WTC11 (cell line): ENCODE measurements at regions not wholly inside any gene's neighbourhood (a gene's known extent, or its start where the extent isn't known, plus 50 kb on each side); places are given as distances from the start of the nearest gene placed in this dataset.

Experiments used
- CBFB ChIP-seq: sonication (generic); formaldehyde crosslinking; IDR thresholded peaks from 2 replicates; pipeline ENCODE4 v1.8.1; 2022; ENCODE audit warnings: mild to moderate bottlenecking, low read depth, missing genetic modification reagents
- TF ChIP-seq, protein P1 (sequence below): sonication (generic); formaldehyde crosslinking; IDR thresholded peaks from 2 replicates; pipeline ENCODE4 v1.8.1; 2022; ENCODE audit warnings: mild to moderate bottlenecking, moderate library complexity, missing genetic modification reagents
- TF ChIP-seq, protein P2 (sequence below): sonication (generic); formaldehyde crosslinking; IDR thresholded peaks from 2 replicates; pipeline ENCODE4 v1.8.1; 2022; ENCODE audit warnings: low read depth, mild to moderate bottlenecking, moderate library complexity, missing genetic modification reagents, borderline replicate concordance
- TF ChIP-seq, protein P3 (sequence below): fragments of 200-600 bp; IDR thresholded peaks from 2 replicates; pipeline ENCODE4 v1.8.0; 2022; ENCODE audit warnings: antibody characterized with exemption
- TF ChIP-seq, protein P4 (sequence below): sonication (generic); formaldehyde crosslinking; conservative IDR thresholded peaks from 2 replicates; pipeline ENCODE4 v1.8.1; 2023; ENCODE audit warnings: mild to moderate bottlenecking, low read depth, missing genetic modification reagents, moderate library complexity
- TF ChIP-seq, protein P5 (sequence below): sonication (generic); formaldehyde crosslinking; IDR thresholded peaks from 2 replicates; pipeline ENCODE4 v1.8.1; 2022; ENCODE audit warnings: low read depth, missing genetic modification reagents, borderline replicate concordance
- TF ChIP-seq, protein P6 (sequence below): sonication (generic); formaldehyde crosslinking; IDR thresholded peaks from 2 replicates; pipeline ENCODE4 v1.8.0; 2022; ENCODE audit warnings: mild to moderate bottlenecking, missing genetic modification reagents

DNA sequence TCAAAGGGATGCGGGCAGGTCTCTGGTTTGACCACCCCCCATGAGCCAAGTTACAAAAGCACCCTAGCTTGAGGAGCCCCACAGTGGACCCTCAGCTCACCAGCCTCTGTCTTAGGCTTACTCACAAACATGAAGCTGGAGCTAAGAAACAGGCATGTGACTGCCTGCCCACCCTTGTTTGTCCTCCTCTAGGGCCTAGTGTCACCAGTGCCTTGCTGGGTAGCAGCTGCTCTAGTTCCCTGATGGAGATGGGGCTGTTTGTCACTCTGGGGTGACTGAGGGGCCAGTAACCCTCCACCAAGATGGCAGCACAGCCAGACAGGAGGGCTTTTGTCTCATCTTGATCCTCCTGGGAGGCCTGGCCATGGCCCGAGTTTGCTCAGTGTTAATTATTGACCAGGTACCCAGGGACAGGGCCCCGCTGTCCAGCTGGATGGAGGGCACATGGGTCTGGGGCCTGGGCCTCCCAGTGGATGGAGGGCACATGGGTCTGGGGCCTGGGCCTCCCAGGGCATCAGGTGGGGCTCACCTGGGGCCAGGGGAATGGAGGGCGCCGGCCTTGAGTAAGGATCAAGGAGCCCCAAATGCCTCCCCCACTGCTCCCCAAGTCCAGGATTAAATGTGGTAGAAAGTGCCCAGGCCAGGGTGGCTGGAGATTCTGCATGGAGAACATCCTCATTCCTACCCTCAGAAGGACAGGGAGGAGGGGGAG, 185.9 kb upstream of the HAAO start:
- TF ChIP-seq, protein P1, sequence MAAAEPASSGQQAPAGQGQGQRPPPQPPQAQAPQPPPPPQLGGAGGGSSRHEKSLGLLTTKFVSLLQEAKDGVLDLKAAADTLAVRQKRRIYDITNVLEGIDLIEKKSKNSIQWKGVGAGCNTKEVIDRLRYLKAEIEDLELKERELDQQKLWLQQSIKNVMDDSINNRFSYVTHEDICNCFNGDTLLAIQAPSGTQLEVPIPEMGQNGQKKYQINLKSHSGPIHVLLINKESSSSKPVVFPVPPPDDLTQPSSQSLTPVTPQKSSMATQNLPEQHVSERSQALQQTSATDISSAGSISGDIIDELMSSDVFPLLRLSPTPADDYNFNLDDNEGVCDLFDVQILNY (CRISPR knock-in tag) = no peak
- TF ChIP-seq, protein P2, sequence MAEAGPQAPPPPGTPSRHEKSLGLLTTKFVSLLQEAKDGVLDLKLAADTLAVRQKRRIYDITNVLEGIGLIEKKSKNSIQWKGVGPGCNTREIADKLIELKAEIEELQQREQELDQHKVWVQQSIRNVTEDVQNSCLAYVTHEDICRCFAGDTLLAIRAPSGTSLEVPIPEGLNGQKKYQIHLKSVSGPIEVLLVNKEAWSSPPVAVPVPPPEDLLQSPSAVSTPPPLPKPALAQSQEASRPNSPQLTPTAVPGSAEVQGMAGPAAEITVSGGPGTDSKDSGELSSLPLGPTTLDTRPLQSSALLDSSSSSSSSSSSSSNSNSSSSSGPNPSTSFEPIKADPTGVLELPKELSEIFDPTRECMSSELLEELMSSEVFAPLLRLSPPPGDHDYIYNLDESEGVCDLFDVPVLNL (CRISPR knock-in tag) = no peak
- TF ChIP-seq, protein P3, sequence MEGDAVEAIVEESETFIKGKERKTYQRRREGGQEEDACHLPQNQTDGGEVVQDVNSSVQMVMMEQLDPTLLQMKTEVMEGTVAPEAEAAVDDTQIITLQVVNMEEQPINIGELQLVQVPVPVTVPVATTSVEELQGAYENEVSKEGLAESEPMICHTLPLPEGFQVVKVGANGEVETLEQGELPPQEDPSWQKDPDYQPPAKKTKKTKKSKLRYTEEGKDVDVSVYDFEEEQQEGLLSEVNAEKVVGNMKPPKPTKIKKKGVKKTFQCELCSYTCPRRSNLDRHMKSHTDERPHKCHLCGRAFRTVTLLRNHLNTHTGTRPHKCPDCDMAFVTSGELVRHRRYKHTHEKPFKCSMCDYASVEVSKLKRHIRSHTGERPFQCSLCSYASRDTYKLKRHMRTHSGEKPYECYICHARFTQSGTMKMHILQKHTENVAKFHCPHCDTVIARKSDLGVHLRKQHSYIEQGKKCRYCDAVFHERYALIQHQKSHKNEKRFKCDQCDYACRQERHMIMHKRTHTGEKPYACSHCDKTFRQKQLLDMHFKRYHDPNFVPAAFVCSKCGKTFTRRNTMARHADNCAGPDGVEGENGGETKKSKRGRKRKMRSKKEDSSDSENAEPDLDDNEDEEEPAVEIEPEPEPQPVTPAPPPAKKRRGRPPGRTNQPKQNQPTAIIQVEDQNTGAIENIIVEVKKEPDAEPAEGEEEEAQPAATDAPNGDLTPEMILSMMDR = no peak
- TF ChIP-seq, protein P4, sequence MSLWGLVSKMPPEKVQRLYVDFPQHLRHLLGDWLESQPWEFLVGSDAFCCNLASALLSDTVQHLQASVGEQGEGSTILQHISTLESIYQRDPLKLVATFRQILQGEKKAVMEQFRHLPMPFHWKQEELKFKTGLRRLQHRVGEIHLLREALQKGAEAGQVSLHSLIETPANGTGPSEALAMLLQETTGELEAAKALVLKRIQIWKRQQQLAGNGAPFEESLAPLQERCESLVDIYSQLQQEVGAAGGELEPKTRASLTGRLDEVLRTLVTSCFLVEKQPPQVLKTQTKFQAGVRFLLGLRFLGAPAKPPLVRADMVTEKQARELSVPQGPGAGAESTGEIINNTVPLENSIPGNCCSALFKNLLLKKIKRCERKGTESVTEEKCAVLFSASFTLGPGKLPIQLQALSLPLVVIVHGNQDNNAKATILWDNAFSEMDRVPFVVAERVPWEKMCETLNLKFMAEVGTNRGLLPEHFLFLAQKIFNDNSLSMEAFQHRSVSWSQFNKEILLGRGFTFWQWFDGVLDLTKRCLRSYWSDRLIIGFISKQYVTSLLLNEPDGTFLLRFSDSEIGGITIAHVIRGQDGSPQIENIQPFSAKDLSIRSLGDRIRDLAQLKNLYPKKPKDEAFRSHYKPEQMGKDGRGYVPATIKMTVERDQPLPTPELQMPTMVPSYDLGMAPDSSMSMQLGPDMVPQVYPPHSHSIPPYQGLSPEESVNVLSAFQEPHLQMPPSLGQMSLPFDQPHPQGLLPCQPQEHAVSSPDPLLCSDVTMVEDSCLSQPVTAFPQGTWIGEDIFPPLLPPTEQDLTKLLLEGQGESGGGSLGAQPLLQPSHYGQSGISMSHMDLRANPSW (CRISPR knock-in tag) = no peak
- TF ChIP-seq, protein P5, sequence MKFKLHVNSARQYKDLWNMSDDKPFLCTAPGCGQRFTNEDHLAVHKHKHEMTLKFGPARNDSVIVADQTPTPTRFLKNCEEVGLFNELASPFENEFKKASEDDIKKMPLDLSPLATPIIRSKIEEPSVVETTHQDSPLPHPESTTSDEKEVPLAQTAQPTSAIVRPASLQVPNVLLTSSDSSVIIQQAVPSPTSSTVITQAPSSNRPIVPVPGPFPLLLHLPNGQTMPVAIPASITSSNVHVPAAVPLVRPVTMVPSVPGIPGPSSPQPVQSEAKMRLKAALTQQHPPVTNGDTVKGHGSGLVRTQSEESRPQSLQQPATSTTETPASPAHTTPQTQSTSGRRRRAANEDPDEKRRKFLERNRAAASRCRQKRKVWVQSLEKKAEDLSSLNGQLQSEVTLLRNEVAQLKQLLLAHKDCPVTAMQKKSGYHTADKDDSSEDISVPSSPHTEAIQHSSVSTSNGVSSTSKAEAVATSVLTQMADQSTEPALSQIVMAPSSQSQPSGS (CRISPR knock-in tag) = no peak
- TF ChIP-seq, protein P6, sequence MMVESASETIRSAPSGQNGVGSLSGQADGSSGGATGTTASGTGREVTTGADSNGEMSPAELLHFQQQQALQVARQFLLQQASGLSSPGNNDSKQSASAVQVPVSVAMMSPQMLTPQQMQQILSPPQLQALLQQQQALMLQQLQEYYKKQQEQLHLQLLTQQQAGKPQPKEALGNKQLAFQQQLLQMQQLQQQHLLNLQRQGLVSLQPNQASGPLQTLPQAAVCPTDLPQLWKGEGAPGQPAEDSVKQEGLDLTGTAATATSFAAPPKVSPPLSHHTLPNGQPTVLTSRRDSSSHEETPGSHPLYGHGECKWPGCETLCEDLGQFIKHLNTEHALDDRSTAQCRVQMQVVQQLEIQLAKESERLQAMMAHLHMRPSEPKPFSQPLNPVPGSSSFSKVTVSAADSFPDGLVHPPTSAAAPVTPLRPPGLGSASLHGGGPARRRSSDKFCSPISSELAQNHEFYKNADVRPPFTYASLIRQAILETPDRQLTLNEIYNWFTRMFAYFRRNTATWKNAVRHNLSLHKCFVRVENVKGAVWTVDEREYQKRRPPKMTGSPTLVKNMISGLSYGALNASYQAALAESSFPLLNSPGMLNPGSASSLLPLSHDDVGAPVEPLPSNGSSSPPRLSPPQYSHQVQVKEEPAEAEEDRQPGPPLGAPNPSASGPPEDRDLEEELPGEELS (CRISPR knock-in tag) = no peak
- TF ChIP-seq CBFB (CRISPR knock-in tag) = no peak
